ENCODE measurements at regions not wholly inside any gene's neighbourhood (a gene's known extent, or its start where the extent isn't known, plus 50 kb on each side); places are given as distances from the start of the nearest gene placed in this dataset.
"Not testable (repeated sequence)": the region's sequence is repeated elsewhere in the genome, so short reads cannot be mapped to it uniquely, and the experiment has no call there.

DNA sequence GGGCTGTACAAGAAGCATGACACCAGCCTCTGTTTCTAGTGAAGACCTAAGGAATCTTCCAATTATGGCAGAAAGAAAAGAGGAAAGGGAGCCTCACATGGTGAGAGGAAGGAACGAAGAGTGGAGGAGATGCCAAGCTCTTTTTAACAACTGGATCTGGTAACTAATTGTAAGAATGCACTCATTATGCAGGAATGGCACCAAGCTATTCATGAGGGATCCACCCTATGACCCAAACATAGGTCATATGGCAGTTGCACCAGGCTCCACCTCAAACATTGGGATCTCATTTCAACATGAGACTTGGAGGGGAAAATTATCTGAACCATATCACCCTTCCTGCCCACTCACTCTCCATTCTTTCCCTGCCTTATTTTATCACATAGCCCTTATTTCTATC, 496.0 kb upstream of the SPTLC3 start:
- no peak for DNase-seq

GRCh38 chr20:12528104-12528503, 480.7 kb upstream of the SPTLC3 start:
- DNase-seq: no peak

GRCh38 chr20:12528591-12529041, 480.2 kb upstream of the SPTLC3 start:
- no peak for DNase-seq

- DNase-seq: no peak
Measured at GRCh38 chr20:12531626-12532025, 477.1 kb upstream of the SPTLC3 start.

GRCh38 chr20:12535316-12535715, 473.5 kb upstream of the SPTLC3 start:
- DNase-seq: no peak

GRCh38 chr20:12535770-12536169, 473.0 kb upstream of the SPTLC3 start:
- DNase-seq: no peak

GRCh38 chr20:12554426-12554825, 454.3 kb upstream of the SPTLC3 start:
- no peak for DNase-seq

DNA sequence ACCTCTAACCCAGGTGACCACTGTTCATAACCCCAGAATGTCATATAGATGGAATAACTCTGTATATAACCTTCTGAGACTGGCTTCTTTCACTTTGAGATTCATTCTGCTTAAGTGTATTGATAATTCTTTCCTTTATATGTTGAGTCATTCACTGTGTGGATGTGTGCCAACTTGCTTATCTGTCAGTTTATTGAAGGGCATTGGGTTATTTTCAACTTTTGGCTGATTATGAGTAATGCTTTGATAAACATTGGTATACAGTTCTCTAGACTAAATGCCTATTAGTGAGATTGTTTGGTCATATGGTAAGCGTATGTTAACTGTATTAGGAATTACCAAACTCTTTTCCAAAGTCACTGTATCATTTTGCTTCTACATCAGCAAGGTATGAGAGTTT, 453.4 kb upstream of the SPTLC3 start:
- DNase-seq: no peak

DNA sequence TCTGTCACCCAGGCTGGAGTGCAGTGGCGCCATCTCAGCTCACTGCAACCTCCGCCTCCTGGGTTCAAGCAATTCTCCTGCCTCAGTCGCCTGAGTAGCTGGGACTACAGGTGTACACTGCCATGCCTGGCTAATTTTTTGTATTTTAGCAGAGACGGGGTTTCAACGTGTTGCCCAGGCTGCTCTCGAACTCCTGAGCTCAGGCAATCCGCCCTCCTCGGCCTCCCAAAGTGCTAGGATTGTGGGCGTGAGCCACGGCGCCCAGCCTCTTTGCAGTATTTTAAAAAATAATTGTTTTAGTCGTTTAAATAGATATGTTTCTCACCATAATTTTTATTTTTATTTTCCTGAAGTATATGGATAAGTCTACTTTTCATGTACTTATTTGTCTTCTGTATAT, 452.9 kb upstream of the SPTLC3 start:
- DNase-seq: not testable (repeated sequence)

- no peak for DNase-seq
Measured at GRCh38 chr20:12557224-12557623, 451.5 kb upstream of the SPTLC3 start.

DNA sequence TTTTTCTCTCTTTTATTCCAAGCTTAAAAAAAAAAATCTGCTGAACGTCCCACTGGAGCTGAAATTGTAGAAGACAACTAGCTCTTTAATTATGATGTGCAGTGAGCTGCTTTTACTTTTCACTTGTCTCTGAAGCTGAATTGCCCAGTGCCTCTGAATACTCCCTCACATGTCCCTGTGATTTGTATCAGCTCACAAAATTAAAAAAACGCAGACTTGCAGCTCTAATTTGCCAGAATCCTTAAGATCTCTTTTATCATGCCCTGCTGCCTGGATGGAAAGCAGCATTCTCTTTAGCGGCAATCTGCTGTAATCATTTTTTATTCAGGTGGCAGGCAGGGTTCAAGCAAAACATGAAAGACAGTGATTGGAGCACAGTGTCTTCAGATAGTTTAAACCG, 443.8 kb upstream of the SPTLC3 start:
- DNase-seq: no peak

DNA sequence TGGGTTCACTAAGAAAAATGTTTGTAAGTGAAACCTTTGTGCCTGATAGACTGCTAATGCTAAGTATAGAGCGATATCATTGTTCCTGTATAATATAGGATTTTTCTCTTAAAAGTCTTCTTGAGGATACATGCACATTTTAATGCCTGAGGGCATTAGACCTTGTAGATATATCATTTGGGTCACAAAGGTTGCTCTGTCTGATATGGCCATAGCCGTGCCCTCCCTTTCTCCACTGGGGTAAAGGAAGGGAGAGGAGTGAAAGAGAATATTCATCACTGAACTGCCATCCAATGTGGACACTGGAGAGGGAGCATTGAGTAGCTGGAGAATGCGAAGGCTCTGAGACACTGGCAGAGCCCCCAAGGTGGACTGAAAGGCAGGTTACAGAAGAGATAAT, 442.2 kb upstream of the SPTLC3 start:
- no peak for DNase-seq

DNA sequence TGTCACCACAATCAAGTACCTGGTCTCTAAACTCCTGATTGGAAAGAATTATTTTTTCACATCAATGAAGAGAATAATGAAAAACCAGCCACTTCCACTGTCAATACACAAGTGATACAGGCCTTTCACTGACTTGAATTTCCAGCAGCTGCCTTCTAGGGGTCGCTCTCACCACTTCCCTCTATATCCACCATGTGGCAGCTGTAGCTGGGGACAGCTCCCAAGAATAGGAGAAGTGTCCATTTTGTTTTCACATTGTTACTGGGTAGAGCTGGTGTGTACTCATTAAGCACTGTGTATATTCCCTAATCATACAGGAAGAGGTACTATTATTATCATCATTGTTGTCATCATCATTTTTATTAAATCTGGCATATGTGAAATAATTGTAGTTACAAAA, 438.4 kb upstream of the SPTLC3 start:
- peak; percentile 2 for DNase-seq

GRCh38 chr20:12573442-12573841, 435.3 kb upstream of the SPTLC3 start:
- DNase-seq: no peak

DNA sequence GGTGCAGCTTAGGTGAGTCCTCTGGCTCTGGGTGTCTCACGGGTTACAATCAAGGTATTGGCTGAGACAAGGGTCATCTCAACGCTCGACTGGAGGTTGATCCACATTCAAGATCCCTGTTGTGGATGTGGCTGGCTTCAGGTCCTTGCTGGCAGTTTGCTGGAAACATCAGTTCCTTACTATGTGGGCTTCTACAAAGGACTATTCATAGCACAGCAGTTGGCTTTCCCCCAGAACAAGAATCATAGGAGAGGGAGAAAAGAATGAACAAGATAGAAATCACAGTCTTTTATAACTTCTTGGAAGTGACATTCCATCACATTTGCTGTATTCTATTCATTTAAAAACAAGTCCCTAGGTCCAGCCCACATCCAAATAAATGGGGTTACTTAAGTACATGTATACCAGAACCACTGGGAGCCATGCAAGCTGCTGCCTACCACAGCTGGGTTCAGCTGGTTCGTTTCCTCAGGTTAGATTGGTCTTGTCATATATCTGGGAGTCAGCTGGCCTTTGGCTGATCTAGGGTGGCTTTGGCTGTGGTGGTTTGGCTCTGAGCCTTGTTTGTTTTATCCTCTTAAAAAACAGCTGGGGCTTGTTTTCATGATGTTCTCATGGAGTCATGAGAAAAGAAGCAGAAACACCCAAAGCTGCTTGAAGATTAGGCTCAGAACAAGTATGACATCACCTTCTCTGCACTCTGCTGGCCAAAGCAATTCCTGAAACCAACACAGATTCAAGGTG, 433.2 kb upstream of the SPTLC3 start:
- DNase-seq: no peak

GRCh38 chr20:12577213-12577612, 431.6 kb upstream of the SPTLC3 start:
- no peak for DNase-seq

GRCh38 chr20:12581644-12582289, 427.0 kb upstream of the SPTLC3 start:
- no peak for DNase-seq

GRCh38 chr20:12582710-12583109, 426.1 kb upstream of the SPTLC3 start:
- not testable (repeated sequence) for DNase-seq

DNA sequence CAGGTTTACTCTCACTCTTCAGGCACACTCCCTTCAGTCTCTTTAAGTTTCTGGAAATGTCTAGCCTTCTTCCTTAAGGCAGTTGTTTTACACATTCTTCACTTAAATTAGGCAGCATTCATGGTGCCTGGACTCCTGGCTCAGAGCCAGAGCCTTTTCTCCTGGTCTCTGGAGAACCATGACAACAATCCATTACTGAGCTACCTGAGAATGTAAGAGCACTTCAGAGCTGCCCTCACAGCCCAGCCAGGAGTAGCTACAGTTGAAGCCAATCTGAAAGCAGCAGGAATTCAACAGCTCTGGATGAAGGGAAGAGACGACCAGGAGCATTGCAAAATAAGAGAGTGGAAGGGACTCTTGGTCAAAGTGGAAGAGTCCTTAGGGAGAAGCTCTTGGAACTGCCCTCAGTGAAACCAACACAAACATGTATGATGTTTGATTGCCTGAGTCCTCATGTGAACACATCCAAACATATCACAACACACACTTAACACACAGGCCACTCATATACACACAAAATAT, 416.8 kb upstream of the SPTLC3 start:
- DNase-seq: no peak

- DNase-seq: no peak
Measured at GRCh38 chr20:12592756-12593155, 416.0 kb upstream of the SPTLC3 start.

GRCh38 chr20:12593342-12593873, 415.4 kb upstream of the SPTLC3 start:
- no peak for DNase-seq

GRCh38 chr20:12594410-12595088, 414.2 kb upstream of the SPTLC3 start:
- DNase-seq: no peak

GRCh38 chr20:12595841-12596240, 412.9 kb upstream of the SPTLC3 start:
- no peak for DNase-seq

DNA sequence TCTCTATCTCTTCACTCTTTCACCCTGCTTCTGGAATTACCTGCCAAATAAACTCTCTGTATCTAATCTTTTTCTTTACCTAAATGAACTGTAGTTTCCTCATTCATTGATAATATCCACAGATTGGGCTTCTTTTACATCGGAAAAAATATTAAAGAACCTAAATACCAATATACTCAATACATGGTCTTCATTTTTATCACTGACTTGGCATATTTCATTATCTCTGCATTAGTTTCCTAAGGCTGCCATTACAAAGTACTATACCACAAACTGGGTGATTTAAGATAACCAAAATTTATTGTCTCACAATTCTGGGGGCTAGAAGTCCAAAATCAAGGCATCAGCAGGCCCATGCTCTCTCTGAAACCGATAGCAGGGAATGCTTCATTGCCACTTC, 411.9 kb upstream of the SPTLC3 start:
- no peak for DNase-seq

Data from GF-D8 (cell line).